ENCODE measurements at regions not wholly inside any gene's neighbourhood (a gene's known extent, or its start where the extent isn't known, plus 50 kb on each side); places are given as distances from the start of the nearest gene placed in this dataset.

- no peaks in the 10 kb centered on the region for H3K27me3 ChIP-seq (ENCODE audit: control insufficient read depth, insufficient read depth, low read length)
- no peaks in the 10 kb centered on the region for H3K4me1 ChIP-seq (ENCODE audit: control insufficient read depth, insufficient read depth, low read length)
- H3K9me3 ChIP-seq (ENCODE audit: control insufficient read depth, insufficient read depth, low read length): peaks cover 6% of the 10 kb centered on the region
- H3K27ac ChIP-seq (ENCODE audit: low read depth, low read length): no peak overlapping the region
- no peak overlapping the region for H3K4me3 ChIP-seq (ENCODE audit: low read depth, low read length)
- H3K36me3 ChIP-seq (ENCODE audit: control insufficient read depth, insufficient read depth, low read length): no peaks in the 10 kb centered on the region
- no peak overlapping the region for H3K9ac ChIP-seq (ENCODE audit: low read depth, low read length)
These were observed 573.0 kb downstream of the FSCB start for GRCh38 chr14:43934102-43934501.

GRCh38 chr14:43914041-43914693 is 592.9 kb downstream of the FSCB start:
- Histone ChIP-seq H3K36me3 (ENCODE audit: control insufficient read depth, insufficient read depth, low read length) (no peaks in the 10 kb centered on the region), H3K4me3 (ENCODE audit: low read depth, low read length) (no peak overlapping the region), H3K9me3 (ENCODE audit: control insufficient read depth, insufficient read depth, low read length) (no peaks in the 10 kb centered on the region), H3K9ac (ENCODE audit: low read depth, low read length) (no peak overlapping the region), H3K4me1 (ENCODE audit: control insufficient read depth, insufficient read depth, low read length) (no peaks in the 10 kb centered on the region), H3K27me3 (ENCODE audit: control insufficient read depth, insufficient read depth, low read length) (no peaks in the 10 kb centered on the region), H3K27ac (ENCODE audit: low read depth, low read length) (no peak overlapping the region)

GRCh38 chr14:43903209-43903608 is 603.9 kb downstream of the FSCB start:
- no peaks in the 10 kb centered on the region for H3K36me3 ChIP-seq (ENCODE audit: control insufficient read depth, insufficient read depth, low read length)
- no peak overlapping the region for H3K27ac ChIP-seq (ENCODE audit: low read depth, low read length)
- no peak overlapping the region for H3K4me3 ChIP-seq (ENCODE audit: low read depth, low read length)
- peaks cover 6% of the 10 kb centered on the region; the same call in 1 of the 2 replicates for H3K4me1 ChIP-seq (ENCODE audit: control insufficient read depth, insufficient read depth, low read length)
- no peaks in the 10 kb centered on the region for H3K9me3 ChIP-seq (ENCODE audit: control insufficient read depth, insufficient read depth, low read length)
- H3K9ac ChIP-seq (ENCODE audit: low read depth, low read length): no peak overlapping the region
- H3K27me3 ChIP-seq (ENCODE audit: control insufficient read depth, insufficient read depth, low read length): no peaks in the 10 kb centered on the region

- Histone ChIP-seq H3K9me3 (ENCODE audit: control insufficient read depth, insufficient read depth, low read length) (no peaks in the 10 kb centered on the region), H3K4me1 (ENCODE audit: control insufficient read depth, insufficient read depth, low read length) (peaks cover 6% of the 10 kb centered on the region; the same call in 1 of the 2 replicates), H3K27ac (ENCODE audit: low read depth, low read length) (no peak overlapping the region), H3K9ac (ENCODE audit: low read depth, low read length) (no peak overlapping the region), H3K27me3 (ENCODE audit: control insufficient read depth, insufficient read depth, low read length) (no peaks in the 10 kb centered on the region), H3K36me3 (ENCODE audit: control insufficient read depth, insufficient read depth, low read length) (no peaks in the 10 kb centered on the region), H3K4me3 (ENCODE audit: low read depth, low read length) (no peak overlapping the region)
These were observed 605.0 kb downstream of the FSCB start for GRCh38 chr14:43901911-43902673.

- Histone ChIP-seq H3K4me3 (ENCODE audit: low read depth, low read length) (no peak overlapping the region), H3K4me1 (ENCODE audit: control insufficient read depth, insufficient read depth, low read length) (peaks cover 6% of the 10 kb centered on the region; the same call in 1 of the 2 replicates), H3K36me3 (ENCODE audit: control insufficient read depth, insufficient read depth, low read length) (no peaks in the 10 kb centered on the region), H3K27ac (ENCODE audit: low read depth, low read length) (no peak overlapping the region), H3K9me3 (ENCODE audit: control insufficient read depth, insufficient read depth, low read length) (no peaks in the 10 kb centered on the region), H3K9ac (ENCODE audit: low read depth, low read length) (no peak overlapping the region; the same call in 1 of the 2 replicates), H3K27me3 (ENCODE audit: control insufficient read depth, insufficient read depth, low read length) (no peaks in the 10 kb centered on the region)
These were observed 606.9 kb downstream of the FSCB start for GRCh38 chr14:43900173-43900655.

GRCh38 chr14:43898687-43899086 is 608.4 kb downstream of the FSCB start:
- Histone ChIP-seq H3K27me3 (ENCODE audit: control insufficient read depth, insufficient read depth, low read length) (no peaks in the 10 kb centered on the region), H3K4me1 (ENCODE audit: control insufficient read depth, insufficient read depth, low read length) (peaks cover 6% of the 10 kb centered on the region; the same call in 1 of the 2 replicates), H3K9ac (ENCODE audit: low read depth, low read length) (no peak overlapping the region), H3K36me3 (ENCODE audit: control insufficient read depth, insufficient read depth, low read length) (no peaks in the 10 kb centered on the region), H3K27ac (ENCODE audit: low read depth, low read length) (no peak overlapping the region), H3K9me3 (ENCODE audit: control insufficient read depth, insufficient read depth, low read length) (no peaks in the 10 kb centered on the region), H3K4me3 (ENCODE audit: low read depth, low read length) (no peak overlapping the region)

- no peaks in the 10 kb centered on the region for H3K36me3 ChIP-seq (ENCODE audit: control insufficient read depth, insufficient read depth, low read length)
- H3K9ac ChIP-seq (ENCODE audit: low read depth, low read length): no peak overlapping the region
- H3K4me3 ChIP-seq (ENCODE audit: low read depth, low read length): no peak overlapping the region
- H3K27me3 ChIP-seq (ENCODE audit: control insufficient read depth, insufficient read depth, low read length): no peaks in the 10 kb centered on the region
- H3K27ac ChIP-seq (ENCODE audit: low read depth, low read length): no peak overlapping the region
- no peaks in the 10 kb centered on the region for H3K9me3 ChIP-seq (ENCODE audit: control insufficient read depth, insufficient read depth, low read length)
- H3K4me1 ChIP-seq (ENCODE audit: control insufficient read depth, insufficient read depth, low read length): peaks cover 6% of the 10 kb centered on the region; the same call in 1 of the 2 replicates
These were observed 611.0 kb downstream of the FSCB start for GRCh38 chr14:43896044-43896443.

- no peaks in the 10 kb centered on the region for H3K27me3 ChIP-seq (ENCODE audit: control insufficient read depth, insufficient read depth, low read length)
- no peaks in the 10 kb centered on the region for H3K9me3 ChIP-seq (ENCODE audit: control insufficient read depth, insufficient read depth, low read length)
- H3K9ac ChIP-seq (ENCODE audit: low read depth, low read length): no peak overlapping the region
- no peaks in the 10 kb centered on the region for H3K36me3 ChIP-seq (ENCODE audit: control insufficient read depth, insufficient read depth, low read length)
- H3K4me1 ChIP-seq (ENCODE audit: control insufficient read depth, insufficient read depth, low read length): no peaks in the 10 kb centered on the region
- no peak overlapping the region for H3K27ac ChIP-seq (ENCODE audit: low read depth, low read length)
- no peak overlapping the region for H3K4me3 ChIP-seq (ENCODE audit: low read depth, low read length)
These were observed 612.5 kb downstream of the FSCB start for GRCh38 chr14:43894534-43894933.

- no peak overlapping the region for H3K27ac ChIP-seq (ENCODE audit: low read depth, low read length)
- H3K9ac ChIP-seq (ENCODE audit: low read depth, low read length): no peak overlapping the region
- no peak overlapping the region for H3K4me3 ChIP-seq (ENCODE audit: low read depth, low read length)
- H3K36me3 ChIP-seq (ENCODE audit: control insufficient read depth, insufficient read depth, low read length): no peaks in the 10 kb centered on the region
- no peaks in the 10 kb centered on the region for H3K4me1 ChIP-seq (ENCODE audit: control insufficient read depth, insufficient read depth, low read length)
- H3K9me3 ChIP-seq (ENCODE audit: control insufficient read depth, insufficient read depth, low read length): no peaks in the 10 kb centered on the region
- H3K27me3 ChIP-seq (ENCODE audit: control insufficient read depth, insufficient read depth, low read length): no peaks in the 10 kb centered on the region
These were observed 619.6 kb downstream of the FSCB start for GRCh38 chr14:43887523-43887922.

- Histone ChIP-seq H3K9me3 (ENCODE audit: control insufficient read depth, insufficient read depth, low read length) (no peaks in the 10 kb centered on the region), H3K27me3 (ENCODE audit: control insufficient read depth, insufficient read depth, low read length) (no peaks in the 10 kb centered on the region), H3K4me3 (ENCODE audit: low read depth, low read length) (no peak overlapping the region), H3K9ac (ENCODE audit: low read depth, low read length) (no peak overlapping the region), H3K36me3 (ENCODE audit: control insufficient read depth, insufficient read depth, low read length) (no peaks in the 10 kb centered on the region), H3K4me1 (ENCODE audit: control insufficient read depth, insufficient read depth, low read length) (peaks cover 11% of the 10 kb centered on the region), H3K27ac (ENCODE audit: low read depth, low read length) (no peak overlapping the region)
These were observed 629.6 kb downstream of the FSCB start for GRCh38 chr14:43877351-43877960.

All from HUES48 (cell line).